Fibroblast of lung (primary cell): ENCODE measurements at regions not wholly inside any gene's neighbourhood (a gene's known extent, or its start where the extent isn't known, plus 50 kb on each side); places are given as distances from the start of the nearest gene placed in this dataset.

ENCODE experiments used
- CTCF ChIP-seq, 2 donors: IDR thresholded peaks in 1 of 2; conservative IDR thresholded peaks in 1 of 2; 1 replicate in 1 of 2; 2 replicates in 1 of 2; pipeline ENCODE4 v1.5.1; 2011 to 2012; ENCODE audit warnings: low read length in 2 of 2, control low read depth in 1 of 2, inconsistent platforms in 1 of 2, low read depth in 1 of 2, mild to moderate bottlenecking in 1 of 2
- EZH2 ChIP-seq: IDR thresholded peaks from 2 replicates; pipeline ENCODE4 v1.5.1; 2012; ENCODE audit warnings: low read length, control low read depth, mild to moderate bottlenecking; ENCODE audit errors: missing control alignments

GRCh38 chr1:72530646-72531045 is 248.3 kb upstream of the NEGR1 start:
- TF ChIP-seq CTCF (conservative IDR thresholded peaks at IDR 0.05 in 1 of 2, IDR thresholded peaks at IDR 0.05 in 1 of 2; ENCODE audit: low read depth in 1 of 2, low read length in 2 of 2) (no peak), EZH2 (no peak)
